HG03196 (cell line): ENCODE measurements at regions not wholly inside any gene's neighbourhood (a gene's known extent, or its start where the extent isn't known, plus 50 kb on each side); places are given as distances from the start of the nearest gene placed in this dataset.

Experiments
- ATAC-seq: cut with Tn5 transposase; IDR thresholded peaks from one replicate; pipeline ENCODE4 v1.9.1; 2021; ENCODE audit not compliant: unreplicated experiment

DNA sequence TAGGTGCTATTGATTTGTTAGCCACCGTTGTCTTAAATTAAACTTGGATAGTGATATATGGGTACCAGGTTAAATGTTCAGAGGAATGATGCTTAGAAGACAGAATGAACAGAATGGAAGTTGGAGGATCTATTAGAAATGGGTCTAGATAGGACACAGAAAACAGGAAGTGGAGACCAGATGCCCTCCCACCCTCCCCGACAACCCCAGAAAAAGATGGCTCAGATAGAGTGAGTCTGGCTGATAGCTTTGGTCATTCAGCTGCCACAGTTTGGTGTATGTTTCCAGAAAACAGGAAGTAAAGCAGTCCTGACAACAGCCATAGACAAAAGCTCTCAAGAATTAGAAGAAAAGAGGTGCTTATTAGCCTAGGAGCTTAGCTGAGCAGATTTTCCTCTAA, 71.5 kb upstream of the DSG1 start:
- ATAC-seq: no peak

GRCh38 chr18:31247574-31248199, 70.3 kb upstream of the DSG1 start:
- no peak for ATAC-seq

DNA sequence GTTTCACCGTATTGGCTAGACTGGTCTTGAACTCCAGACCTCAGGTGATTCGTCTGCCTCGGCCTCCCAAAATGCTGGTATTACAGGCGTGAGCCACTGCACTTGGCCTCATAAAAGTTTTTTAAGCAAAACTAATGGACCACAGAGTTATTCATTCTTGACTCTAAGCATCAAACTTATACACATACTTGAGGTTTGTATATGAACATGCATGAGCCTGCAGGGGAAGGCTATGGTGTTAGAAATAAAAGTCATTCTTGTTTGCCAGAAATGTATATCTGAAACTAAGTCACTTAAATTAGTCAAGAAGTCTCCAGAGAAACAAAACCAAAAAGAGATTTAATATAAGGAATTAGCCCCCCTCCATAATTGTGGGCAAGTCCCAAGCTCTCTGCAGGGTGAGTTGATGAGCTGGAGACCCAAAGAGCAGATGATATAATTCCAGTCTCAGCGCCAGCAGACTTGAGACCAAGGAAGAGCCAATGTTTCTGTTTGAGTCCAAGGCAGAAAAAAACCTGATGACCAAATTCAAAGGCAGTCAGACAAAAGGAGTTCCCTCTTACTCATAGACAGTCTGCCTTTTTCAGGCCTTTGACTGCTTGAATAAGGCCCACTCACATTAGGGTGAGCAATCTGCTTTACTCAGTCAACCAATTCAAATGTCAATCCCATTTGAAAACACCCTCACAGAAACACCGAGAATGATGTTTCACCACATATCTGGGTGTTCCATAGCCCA, 69.0 kb upstream of the DSG1 start:
- no peak for ATAC-seq

- ATAC-seq: no peak
Observed at GRCh38 chr18:31250902-31251301, 67.1 kb upstream of the DSG1 start.

- no peak for ATAC-seq
Observed at GRCh38 chr18:31252522-31252921, 65.4 kb upstream of the DSG1 start.

DNA sequence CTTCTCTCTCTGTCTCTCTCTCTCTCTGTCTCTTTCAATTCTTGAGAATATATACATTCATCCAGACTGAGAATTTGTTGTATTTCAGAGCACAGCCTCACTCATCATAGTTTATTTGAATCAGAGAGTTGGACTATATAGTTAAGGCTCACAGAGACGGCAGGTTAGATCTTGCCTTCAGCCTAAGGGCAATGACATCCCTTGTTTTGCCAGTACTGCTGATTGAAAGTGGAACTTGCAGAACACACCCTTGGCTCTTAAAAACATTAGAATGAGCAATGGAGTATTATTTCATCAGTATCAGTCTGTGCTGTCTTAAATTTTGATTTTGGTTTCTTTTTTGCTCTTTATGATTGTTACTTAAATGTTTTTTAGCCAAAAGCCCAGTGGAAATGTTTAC, 62.0 kb upstream of the DSG1 start:
- ATAC-seq: no peak

- ATAC-seq: no peak
Observed at GRCh38 chr18:31258789-31259188, 59.2 kb upstream of the DSG1 start.

GRCh38 chr18:31261792-31262582, 56.0 kb upstream of the DSG1 start:
- ATAC-seq: no peak

GRCh38 chr18:31267823-31268481, 50.0 kb upstream of the DSG1 start:
- peak; percentile 78 for ATAC-seq
